K562 (cell line): ENCODE measurements at regions not wholly inside any gene's neighbourhood (a gene's known extent, or its start where the extent isn't known, plus 50 kb on each side); places are given as distances from the start of the nearest gene placed in this dataset.

Experiments
- ATAC-seq: fragments of 200-7000 bp; cut with Tn5 transposase; 3 replicates; pipeline ENCODE4 v1.9.1; 2020; ENCODE audit warnings: moderate library complexity
- BruUV-seq: library from RNA; stranded (reverse); fragments of 400-500 nt; replicated peaks from 2 replicates; lab custom pipeline; 2021; lab: Mats Ljungman, UMichigan
- CTCF ChIA-PET: fragments of 300-600 bp; formaldehyde crosslinking; extraction: SDS; loops from one replicate; lab custom pipeline; 2021; ENCODE audit warnings: low intra/inter-chr PET ratio; lab: Yijun Ruan, JAX
- POLR2A ChIA-PET: fragments of 300-600, 350-650 bp; sonication (Branson Sonifier 250); formaldehyde crosslinking; extraction: SDS; loops from one replicate; lab custom pipeline; 2021; ENCODE audit warnings: antibody characterized with exemption, inconsistent platforms; lab: Yijun Ruan, JAX
- DNase-seq, 4 experiments: peaks; one replicate each; pipeline versions ENCODE4 v3.0.0 to v3.0.0-alpha.2; 2011 to 2018; ENCODE audit warnings: low spot score in 3 of 4, mixed read lengths in 3 of 4; ENCODE audit errors: extremely low read depth in 1 of 4
- FAIRE-seq: peaks from 2 replicates; lab custom pipeline; 2011; peaks lifted over from hg19 to GRCh38; lab: Jason Lieb, UNC
- H2AFZ ChIP-seq: 2 replicates; pipeline ENCODE4 v1.6.0; 2011; ENCODE audit warnings: low read depth, low read length, control low read depth, inconsistent platforms
- H3K27ac ChIP-seq: fragments of 200-600 bp; 3 replicates; pipeline ENCODE4 v1.8.0; 2011; ENCODE audit warnings: low read depth, mild to moderate bottlenecking, control low read depth, inconsistent platforms, low read length, moderate library complexity, mixed read lengths; ENCODE audit errors: extremely low read depth
- H3K27me3 ChIP-seq, 2 experiments: fragments of 300-600 bp in 1 of 2; 2 replicates in 1 of 2; 3 replicates in 1 of 2; pipeline versions ENCODE4 v1.6.0 to v1.8.0; 2011; ENCODE audit warnings: inconsistent platforms in 2 of 2, low read length in 2 of 2, mild to moderate bottlenecking in 1 of 2, mixed read lengths in 1 of 2, moderate library complexity in 1 of 2; ENCODE audit not compliant: control insufficient read depth in 2 of 2, insufficient read depth in 2 of 2
- H3K36me3 ChIP-seq: fragments of 300-600 bp; 3 replicates; pipeline ENCODE4 v1.8.0; 2011; ENCODE audit warnings: mild to moderate bottlenecking, low read length, inconsistent platforms; ENCODE audit not compliant: control insufficient read depth, insufficient read depth
- H3K4me1 ChIP-seq, 2 experiments: fragments of 200-600 bp in 1 of 2; replicated peaks in 1 of 2; 2 replicates in 1 of 2; 3 replicates in 1 of 2; pipeline versions ENCODE4 v1.5.1 to v1.8.0; 2011; ENCODE audit warnings: inconsistent platforms in 2 of 2, low read length in 2 of 2, mild to moderate bottlenecking in 1 of 2, mixed read lengths in 1 of 2, moderate library complexity in 1 of 2; ENCODE audit not compliant: control insufficient read depth in 2 of 2, insufficient read depth in 2 of 2
- H3K4me2 ChIP-seq: 2 replicates; pipeline ENCODE4 v1.6.1; 2011; ENCODE audit warnings: low read length, control low read depth, inconsistent platforms, mixed read lengths; ENCODE audit not compliant: insufficient read depth
- H3K4me3 ChIP-seq: fragments of 200-600 bp; sonication (generic), shearing (Covaris generic); 2 replicates; pipeline ENCODE4 v1.5.1; 2016; ENCODE audit warnings: control low read depth, inconsistent platforms
- H3K79me2 ChIP-seq: fragments of 200-600 bp; 3 replicates; pipeline ENCODE4 v1.8.0; 2011; ENCODE audit warnings: low read length, inconsistent platforms; ENCODE audit not compliant: control insufficient read depth, insufficient read depth
- H3K9ac ChIP-seq, 2 experiments: 2 replicates each; pipeline versions ENCODE4 v1.6.0 to v1.6.1; 2011; ENCODE audit warnings: low read depth in 2 of 2, low read length in 2 of 2, control low read depth in 1 of 2, inconsistent platforms in 1 of 2, mild to moderate bottlenecking in 1 of 2, mixed read lengths in 1 of 2; ENCODE audit not compliant: insufficient read depth in 1 of 2
- H3K9me1 ChIP-seq: one replicate; pipeline ENCODE4 v1.6.0; 2011; ENCODE audit warnings: inconsistent platforms, mild to moderate bottlenecking, low read length, moderate library complexity; ENCODE audit not compliant: control insufficient read depth, insufficient read depth
- H3K9me3 ChIP-seq: replicated peaks from 2 replicates; pipeline ENCODE4 v1.5.1; 2011; ENCODE audit warnings: low read depth, low read length, inconsistent platforms; ENCODE audit not compliant: control insufficient read depth, insufficient read depth
- H4K20me1 ChIP-seq: replicated peaks from 2 replicates; pipeline ENCODE4 v1.6.1; 2011; ENCODE audit warnings: low read length, inconsistent platforms, mixed read lengths; ENCODE audit not compliant: control insufficient read depth, insufficient read depth
- BHLHE40 ChIP-seq: IDR thresholded peaks from 2 replicates; pipeline ENCODE4 v1.6.1; 2011; ENCODE audit warnings: low read length, improper control_type of control experiment
- FIP1L1 ChIP-seq: fragments of 200-400 bp; formaldehyde crosslinking; IDR thresholded peaks from 2 replicates; pipeline ENCODE4 v1.6.1; 2018; ENCODE audit warnings: mild to moderate bottlenecking, low read depth, low read length; ENCODE audit not compliant: poor library complexity, severe bottlenecking
- JUND ChIP-seq, 2 experiments: IDR thresholded peaks; 2 replicates in 1 of 2; 3 replicates in 1 of 2; pipeline ENCODE4 v1.6.1; 2011; ENCODE audit warnings: borderline replicate concordance in 2 of 2, low read depth in 2 of 2, low read length in 2 of 2, improper control_type of control experiment in 1 of 2, missing biosample characterization in 1 of 2, missing genetic modification characterization in 1 of 2, missing genetic modification reagents in 1 of 2
- KLF10 ChIP-seq: fragments of 250-450 bp; sonication (Bioruptor Pico); IDR thresholded peaks from 2 replicates; pipeline ENCODE4 v1.6.1; 2021; ENCODE audit warnings: matching md5 sums
- NCOA1 ChIP-seq: fragments of 450-650 bp; IDR thresholded peaks from 2 replicates; pipeline ENCODE4 v1.6.1; 2016; ENCODE audit warnings: low read depth
- NR4A1 ChIP-seq, 2 experiments: fragments of 250-450 bp in 1 of 2; fragments of 450-650 bp in 1 of 2; sonication (Bioruptor Pico) in 1 of 2; IDR thresholded peaks; 2 replicates each; pipeline versions ENCODE4 v1.4.0 to v1.6.1; 2016 to 2020; ENCODE audit warnings: mild to moderate bottlenecking in 2 of 2, missing compliant biosample characterization in 1 of 2, missing genetic modification characterization in 1 of 2, moderate library complexity in 1 of 2
- THRAP3 ChIP-seq: fragments of 450-650 bp; IDR thresholded peaks from 2 replicates; pipeline ENCODE4 v1.6.1; 2016; ENCODE audit warnings: mild to moderate bottlenecking, inconsistent platforms, borderline replicate concordance
- ZBTB8A ChIP-seq: fragments of 450-650 bp; IDR thresholded peaks from 2 replicates; pipeline ENCODE4 v1.6.1; 2018; ENCODE audit warnings: mild to moderate bottlenecking, moderate library complexity; ENCODE audit not compliant: partially characterized antibody
- ZFPM2 ChIP-seq: fragments of 250-450 bp; sonication (Bioruptor Pico); IDR thresholded peaks from 2 replicates; pipeline ENCODE4 v1.5.1; 2022; ENCODE audit warnings: mild to moderate bottlenecking
- ZKSCAN1 ChIP-seq: fragments of 150-350 bp; IDR thresholded peaks from 2 replicates; pipeline ENCODE4 v1.6.1; 2016; ENCODE audit warnings: low read depth, low read length
- ZNF143 ChIP-seq: sonication (generic); formaldehyde crosslinking; IDR thresholded peaks from 2 replicates; pipeline ENCODE4 v1.9.0; 2022; ENCODE audit warnings: mild to moderate bottlenecking, missing genetic modification reagents
- ZNF146 ChIP-seq: IDR thresholded peaks from one replicate; pipeline ENCODE4 v1.6.1; 2018; ENCODE audit warnings: missing compliant biosample characterization; ENCODE audit not compliant: unreplicated experiment
- ZNF224 ChIP-seq: sonication (generic); formaldehyde crosslinking; IDR thresholded peaks from 2 replicates; pipeline ENCODE4 v1.8.0; 2022; ENCODE audit warnings: mild to moderate bottlenecking, missing genetic modification reagents
- ZNF24 ChIP-seq: fragments of 450-650 bp; IDR thresholded peaks from 2 replicates; pipeline ENCODE4 v1.6.1; 2016
- ZNF444 ChIP-seq: fragments of 250-450 bp; sonication (Bioruptor Pico); IDR thresholded peaks from 2 replicates; pipeline ENCODE4 v1.4.0; 2020; ENCODE audit warnings: mild to moderate bottlenecking, moderate library complexity
- ZNF766 ChIP-seq: fragments of 200-800 bp; sonication (Bioruptor generic); conservative IDR thresholded peaks from 2 replicates; pipeline ENCODE4 v1.6.1; 2016; ENCODE audit warnings: missing genetic modification characterization, missing compliant biosample characterization
- WGBS: fragments of 100-300 bp; shearing (Covaris generic); methylation state at CpG from one replicate; pipeline ENCODE4 v1.1.6; 2016; ENCODE audit warnings: low coverage, mixed read lengths; ENCODE audit not compliant: insufficient coverage; ENCODE audit errors: missing lambda C conversion rate; 5-methylcytosine and 5-hydroxymethylcytosine counted together
- in situ Hi-C: fragments of 300-500 bp; cut with MboI; formaldehyde crosslinking; loops from 4 replicates; pipeline ENCODE4 v1.15.0; 2018; ENCODE audit warnings: inconsistent platforms, mixed read lengths
- intact Hi-C: fragments of 100-400 bp; cut with micrococcal nuclease; formaldehyde crosslinking; loops from 2 replicates; pipeline ENCODE4 v1.14.2; 2022
- TF ChIP-seq, protein P1 (sequence below): fragments of 200-800 bp; sonication (Bioruptor generic); IDR thresholded peaks from 2 replicates; pipeline ENCODE4 v1.6.1; 2017; ENCODE audit warnings: missing genetic modification characterization, missing compliant biosample characterization
- TF ChIP-seq, protein P2 (sequence below): sonication (generic); formaldehyde crosslinking; IDR thresholded peaks from 2 replicates; pipeline ENCODE4 v1.8.0; 2023; ENCODE audit warnings: mild to moderate bottlenecking, missing genetic modification reagents
- TF ChIP-seq, protein P3 (sequence below): sonication (generic); formaldehyde crosslinking; IDR thresholded peaks from 2 replicates; pipeline ENCODE4 v1.8.0; 2022; ENCODE audit warnings: mild to moderate bottlenecking, missing genetic modification reagents

DNA sequence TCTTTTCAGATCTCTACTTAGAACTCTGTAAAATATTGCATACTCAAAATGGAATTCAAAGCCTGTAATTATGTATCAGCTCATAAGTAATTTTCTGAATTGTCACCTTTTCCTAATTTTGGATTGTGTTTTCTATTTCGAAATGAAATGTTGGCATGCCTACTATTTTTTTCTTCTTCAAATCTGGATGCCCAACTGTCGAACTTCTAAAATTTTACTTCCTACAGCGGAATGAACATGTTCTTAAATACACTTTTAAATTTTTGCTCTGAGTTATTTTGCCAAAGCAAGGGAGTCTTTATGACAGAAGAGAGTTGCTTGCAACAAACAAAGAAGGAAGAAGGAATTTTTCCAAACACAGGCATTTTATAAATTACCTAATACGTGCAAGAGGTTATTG is 336.0 kb downstream of the ADCYAP1 start:
- DNase-seq (no peak), ATAC-seq (no peak), FAIRE-seq (no peak)
- CTCF ChIA-PET: no interaction called here
- WGBS: 77% methylated on average over 4 of the region's 4 CpGs
- Histone ChIP-seq H3K9ac (no peak overlapping the region), H3K4me2 (no peak overlapping the region), H3K4me3 (no peak overlapping the region), H4K20me1 (no peaks in the 10 kb centered on the region), H3K27me3 (no peaks in the 10 kb centered on the region), H2AFZ (no peak overlapping the region), H3K36me3 (peaks cover 7% of the 10 kb centered on the region; the same call in 1 of the 3 replicates), H3K9me3 (no peaks in the 10 kb centered on the region), H3K27ac (no peak overlapping the region), H3K9me1 (no peaks in the 10 kb centered on the region), H3K4me1 (no peaks in the 10 kb centered on the region), H3K79me2 (no peaks in the 10 kb centered on the region)
- in situ Hi-C loops: no loop called here
- BruUV-seq: no TSS peak
- intact Hi-C loops: no loop called here
- POLR2A ChIA-PET: interaction anchor here (0.6 kb wide), 1 partner anchor 1005 kb away, joined by 3 read pairs; no protein-coding TSS in a partner anchor
- TF ChIP-seq NCOA1 (no peak), ZFPM2 (CRISPR knock-in tag) (no peak), THRAP3 (no peak), ZBTB8A (no peak), KLF10 (no peak), ZNF224 (CRISPR knock-in tag) (no peak), ZNF24 (no peak), JUND (IDR thresholded peaks at IDR 0.05; ENCODE audit: borderline replicate concordance, low read depth, low read length) (no peak), JUND (tag; IDR thresholded peaks at IDR 0.05; ENCODE audit: borderline replicate concordance, low read depth, low read length) (no peak), ZNF444 (no peak), ZNF143 (CRISPR knock-in tag) (no peak), ZNF146 (no peak), NR4A1 (CRISPR knock-in tag; IDR thresholded peaks at IDR 0.05) (no peak), NR4A1 (tag; IDR thresholded peaks at IDR 0.05) (no peak), ZNF766 (CRISPR knock-in tag) (no peak), FIP1L1 (no peak), BHLHE40 (no peak), ZKSCAN1 (no peak)
- TF ChIP-seq, protein P1, sequence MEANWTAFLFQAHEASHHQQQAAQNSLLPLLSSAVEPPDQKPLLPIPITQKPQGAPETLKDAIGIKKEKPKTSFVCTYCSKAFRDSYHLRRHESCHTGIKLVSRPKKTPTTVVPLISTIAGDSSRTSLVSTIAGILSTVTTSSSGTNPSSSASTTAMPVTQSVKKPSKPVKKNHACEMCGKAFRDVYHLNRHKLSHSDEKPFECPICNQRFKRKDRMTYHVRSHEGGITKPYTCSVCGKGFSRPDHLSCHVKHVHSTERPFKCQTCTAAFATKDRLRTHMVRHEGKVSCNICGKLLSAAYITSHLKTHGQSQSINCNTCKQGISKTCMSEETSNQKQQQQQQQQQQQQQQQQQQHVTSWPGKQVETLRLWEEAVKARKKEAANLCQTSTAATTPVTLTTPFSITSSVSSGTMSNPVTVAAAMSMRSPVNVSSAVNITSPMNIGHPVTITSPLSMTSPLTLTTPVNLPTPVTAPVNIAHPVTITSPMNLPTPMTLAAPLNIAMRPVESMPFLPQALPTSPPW (CRISPR knock-in tag): no peak
- TF ChIP-seq, protein P2, sequence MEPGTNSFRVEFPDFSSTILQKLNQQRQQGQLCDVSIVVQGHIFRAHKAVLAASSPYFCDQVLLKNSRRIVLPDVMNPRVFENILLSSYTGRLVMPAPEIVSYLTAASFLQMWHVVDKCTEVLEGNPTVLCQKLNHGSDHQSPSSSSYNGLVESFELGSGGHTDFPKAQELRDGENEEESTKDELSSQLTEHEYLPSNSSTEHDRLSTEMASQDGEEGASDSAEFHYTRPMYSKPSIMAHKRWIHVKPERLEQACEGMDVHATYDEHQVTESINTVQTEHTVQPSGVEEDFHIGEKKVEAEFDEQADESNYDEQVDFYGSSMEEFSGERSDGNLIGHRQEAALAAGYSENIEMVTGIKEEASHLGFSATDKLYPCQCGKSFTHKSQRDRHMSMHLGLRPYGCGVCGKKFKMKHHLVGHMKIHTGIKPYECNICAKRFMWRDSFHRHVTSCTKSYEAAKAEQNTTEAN: no peak
- TF ChIP-seq, protein P3, sequence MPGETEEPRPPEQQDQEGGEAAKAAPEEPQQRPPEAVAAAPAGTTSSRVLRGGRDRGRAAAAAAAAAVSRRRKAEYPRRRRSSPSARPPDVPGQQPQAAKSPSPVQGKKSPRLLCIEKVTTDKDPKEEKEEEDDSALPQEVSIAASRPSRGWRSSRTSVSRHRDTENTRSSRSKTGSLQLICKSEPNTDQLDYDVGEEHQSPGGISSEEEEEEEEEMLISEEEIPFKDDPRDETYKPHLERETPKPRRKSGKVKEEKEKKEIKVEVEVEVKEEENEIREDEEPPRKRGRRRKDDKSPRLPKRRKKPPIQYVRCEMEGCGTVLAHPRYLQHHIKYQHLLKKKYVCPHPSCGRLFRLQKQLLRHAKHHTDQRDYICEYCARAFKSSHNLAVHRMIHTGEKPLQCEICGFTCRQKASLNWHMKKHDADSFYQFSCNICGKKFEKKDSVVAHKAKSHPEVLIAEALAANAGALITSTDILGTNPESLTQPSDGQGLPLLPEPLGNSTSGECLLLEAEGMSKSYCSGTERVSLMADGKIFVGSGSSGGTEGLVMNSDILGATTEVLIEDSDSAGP (CRISPR knock-in tag): no peak
